ENCODE measurements at regions not wholly inside any gene's neighbourhood (a gene's known extent, or its start where the extent isn't known, plus 50 kb on each side); places are given as distances from the start of the nearest gene placed in this dataset.

DNA sequence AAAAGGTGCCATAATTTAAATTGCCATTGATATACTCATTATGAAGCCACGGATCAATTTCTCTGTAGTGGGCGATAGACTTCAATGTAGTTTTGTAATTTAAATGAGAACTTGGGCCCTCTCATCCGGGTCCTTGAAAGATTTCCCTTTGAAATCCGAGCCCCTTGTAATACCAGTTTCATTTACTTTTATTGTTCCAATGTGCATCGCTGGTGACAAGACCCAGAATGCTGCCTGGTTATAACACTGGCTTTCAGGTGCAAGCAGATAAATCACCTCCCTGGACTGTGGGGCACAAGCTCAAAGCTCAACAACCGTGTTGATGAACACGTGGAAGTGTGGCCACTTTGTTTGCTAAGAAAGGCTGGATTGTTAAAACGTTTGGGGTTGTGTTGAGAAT, 68.9 kb upstream of the FZD10 start:
- TF ChIP-seq, protein P1, sequence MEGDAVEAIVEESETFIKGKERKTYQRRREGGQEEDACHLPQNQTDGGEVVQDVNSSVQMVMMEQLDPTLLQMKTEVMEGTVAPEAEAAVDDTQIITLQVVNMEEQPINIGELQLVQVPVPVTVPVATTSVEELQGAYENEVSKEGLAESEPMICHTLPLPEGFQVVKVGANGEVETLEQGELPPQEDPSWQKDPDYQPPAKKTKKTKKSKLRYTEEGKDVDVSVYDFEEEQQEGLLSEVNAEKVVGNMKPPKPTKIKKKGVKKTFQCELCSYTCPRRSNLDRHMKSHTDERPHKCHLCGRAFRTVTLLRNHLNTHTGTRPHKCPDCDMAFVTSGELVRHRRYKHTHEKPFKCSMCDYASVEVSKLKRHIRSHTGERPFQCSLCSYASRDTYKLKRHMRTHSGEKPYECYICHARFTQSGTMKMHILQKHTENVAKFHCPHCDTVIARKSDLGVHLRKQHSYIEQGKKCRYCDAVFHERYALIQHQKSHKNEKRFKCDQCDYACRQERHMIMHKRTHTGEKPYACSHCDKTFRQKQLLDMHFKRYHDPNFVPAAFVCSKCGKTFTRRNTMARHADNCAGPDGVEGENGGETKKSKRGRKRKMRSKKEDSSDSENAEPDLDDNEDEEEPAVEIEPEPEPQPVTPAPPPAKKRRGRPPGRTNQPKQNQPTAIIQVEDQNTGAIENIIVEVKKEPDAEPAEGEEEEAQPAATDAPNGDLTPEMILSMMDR (IDR thresholded peaks at IDR 0.05; ENCODE audit: low read depth, low read length): no peak
- no peak for TF ChIP-seq EZH2phosphoT487 (IDR thresholded peaks at IDR 0.05; ENCODE audit: low read depth)
